GM18868 (cell line): ENCODE measurements at regions not wholly inside any gene's neighbourhood (a gene's known extent, or its start where the extent isn't known, plus 50 kb on each side); places are given as distances from the start of the nearest gene placed in this dataset.
"Not testable (repeated sequence)": the region's sequence is repeated elsewhere in the genome, so short reads cannot be mapped to it uniquely, and the experiment has no call there.

Experiments
- ATAC-seq: cut with Tn5 transposase; IDR thresholded peaks from one replicate; pipeline ENCODE4 v1.9.1; 2021; ENCODE audit warnings: mild to moderate bottlenecking, moderate library complexity; ENCODE audit not compliant: unreplicated experiment

DNA sequence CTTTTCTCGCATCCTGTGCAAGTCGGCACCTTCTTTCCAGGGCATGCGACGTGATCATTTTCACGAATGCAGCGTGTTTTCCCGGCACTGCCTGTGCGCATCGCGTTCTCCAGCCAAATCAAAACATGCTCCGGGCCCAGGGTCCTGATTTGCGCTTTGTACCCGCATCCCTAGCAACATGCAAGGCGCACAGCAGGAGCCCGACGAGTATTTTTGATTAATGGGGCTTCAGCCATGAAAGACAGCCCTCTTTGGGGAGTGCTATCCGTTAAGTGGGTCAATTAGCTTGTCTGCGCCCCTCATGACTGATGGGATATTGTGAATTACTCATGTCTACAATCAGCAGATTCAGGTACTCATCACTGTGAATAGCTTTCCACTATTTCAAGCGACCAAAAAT lies 243.3 kb upstream of the RNF32 start:
- ATAC-seq = no peak

GRCh38 chr7:156389116-156389692 lies 251.4 kb upstream of the RNF32 start:
- ATAC-seq = no peak

DNA sequence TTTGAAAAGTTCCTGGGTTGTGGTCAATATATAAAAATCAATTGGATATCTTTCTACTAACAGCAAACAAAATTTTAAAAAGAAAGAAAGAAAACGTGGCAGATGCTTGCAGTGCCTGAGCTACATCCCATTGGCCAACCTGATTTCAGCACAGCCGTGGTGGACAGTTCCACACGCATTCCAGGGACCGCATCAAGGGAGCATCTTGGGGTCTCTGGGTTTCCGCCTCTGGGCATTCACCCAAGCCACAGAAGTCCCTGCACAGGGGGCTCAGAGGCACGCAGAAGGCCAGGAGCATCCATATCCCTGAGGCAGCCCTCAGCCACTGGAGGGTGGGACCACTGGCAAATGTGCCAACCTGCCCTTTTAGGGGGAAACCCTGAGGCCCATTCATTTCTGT lies 254.5 kb upstream of the RNF32 start:
- no peak for ATAC-seq

GRCh38 chr7:156384706-156385105 lies 255.9 kb upstream of the RNF32 start:
- ATAC-seq = no peak

GRCh38 chr7:156383526-156383925 lies 257.0 kb upstream of the RNF32 start:
- no peak for ATAC-seq

- ATAC-seq = no peak
These were observed 260.3 kb upstream of the RNF32 start for GRCh38 chr7:156380261-156380660.

- no peak for ATAC-seq
These were observed 261.1 kb upstream of the RNF32 start for GRCh38 chr7:156379324-156380070.

DNA sequence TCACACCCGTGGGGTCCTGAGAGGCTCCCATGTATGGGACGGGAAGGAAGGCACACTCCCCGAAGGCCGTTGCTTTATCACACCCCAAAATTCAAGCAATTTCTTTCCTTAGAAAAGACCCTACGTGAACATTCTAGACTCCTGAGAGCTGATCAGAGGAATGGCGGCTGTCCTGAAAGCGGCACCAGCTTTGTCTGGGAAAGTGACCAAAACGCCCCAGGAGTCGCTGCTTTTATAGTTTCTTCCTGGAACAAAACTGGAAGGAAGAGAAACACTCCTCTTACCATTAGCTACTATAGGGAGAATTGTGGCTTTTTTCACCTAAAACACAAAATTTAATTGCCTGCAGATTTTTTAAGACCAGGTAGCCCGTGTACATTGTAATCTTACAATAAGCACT lies 261.8 kb upstream of the RNF32 start:
- no peak for ATAC-seq

- ATAC-seq = peak; percentile 56
These were observed 264.3 kb upstream of the RNF32 start for GRCh38 chr7:156376317-156376716.

GRCh38 chr7:156374335-156374734 lies 266.2 kb upstream of the RNF32 start:
- no peak for ATAC-seq

- not testable (repeated sequence) for ATAC-seq
These were observed 270.6 kb upstream of the RNF32 start for GRCh38 chr7:156369929-156370328.

- no peak for ATAC-seq
These were observed 272.3 kb upstream of the RNF32 start for GRCh38 chr7:156368053-156368843.

DNA sequence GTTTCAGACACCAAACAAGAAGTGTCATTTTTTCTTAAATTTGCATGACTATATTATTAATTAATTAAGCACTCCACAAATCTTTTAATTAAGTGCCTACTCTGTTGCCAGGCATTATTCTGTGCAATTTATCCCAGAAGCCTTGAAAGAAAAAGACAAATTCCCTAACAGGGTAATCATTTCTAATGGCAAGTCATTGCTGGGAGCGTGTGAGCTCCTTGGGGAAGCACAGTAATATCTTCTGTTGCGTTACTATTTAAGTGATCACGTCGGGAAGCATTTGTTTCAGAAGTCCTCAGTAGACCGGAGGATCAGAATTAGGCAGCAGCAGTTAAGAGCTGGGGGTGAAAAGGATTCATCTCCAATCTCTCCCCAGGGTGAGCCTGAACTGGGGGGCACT lies 276.8 kb upstream of the RNF32 start:
- ATAC-seq = no peak

- ATAC-seq = no peak
These were observed 279.7 kb upstream of the RNF32 start for GRCh38 chr7:156360835-156361234.

GRCh38 chr7:156356551-156356950 lies 284.0 kb upstream of the RNF32 start:
- no peak for ATAC-seq

DNA sequence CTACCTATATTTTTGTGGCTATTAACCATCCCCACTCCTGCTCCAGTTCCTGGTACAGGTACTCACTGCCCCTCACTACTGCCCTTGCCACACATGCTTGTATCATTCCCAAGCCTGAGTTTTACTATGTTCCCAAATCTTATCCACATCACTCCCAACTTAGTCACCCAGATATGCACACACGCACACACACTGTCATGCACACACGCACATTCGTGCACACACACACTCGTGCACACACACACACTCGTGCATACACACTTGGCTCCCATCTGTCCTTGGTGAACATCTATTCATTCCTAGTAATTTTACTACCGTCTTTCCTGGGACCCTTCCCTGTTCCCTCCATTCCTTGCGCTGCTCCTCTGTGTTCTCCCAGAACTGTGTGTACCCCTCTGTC lies 287.2 kb upstream of the RNF32 start:
- ATAC-seq = no peak

DNA sequence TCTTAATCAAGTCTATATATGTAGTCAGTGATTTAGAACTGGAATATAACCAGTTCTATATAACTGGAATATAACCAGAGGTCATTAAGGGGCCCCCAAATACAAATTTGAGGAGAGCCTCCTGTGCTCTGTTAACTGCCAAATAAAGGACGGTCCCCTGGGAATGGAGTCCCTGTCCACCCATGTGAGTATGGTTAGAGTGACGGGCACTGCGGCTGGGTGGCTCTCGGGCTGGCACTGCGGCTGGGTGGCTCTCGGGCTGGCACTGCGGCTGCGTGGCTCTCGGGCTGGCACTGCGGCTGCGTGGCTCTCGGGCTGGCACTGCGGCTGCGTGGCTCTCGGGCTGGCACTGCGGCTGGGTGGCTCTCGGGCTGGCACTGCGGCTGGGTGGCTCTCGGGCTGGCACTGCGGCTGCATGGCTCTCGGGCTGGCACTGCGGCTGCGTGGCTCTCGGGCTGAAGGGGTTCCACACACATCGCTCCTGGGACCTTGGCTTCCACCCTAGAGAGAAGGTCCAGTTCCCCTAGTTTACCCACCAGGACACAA lies 292.8 kb upstream of the RNF32 start:
- not testable (repeated sequence) for ATAC-seq

DNA sequence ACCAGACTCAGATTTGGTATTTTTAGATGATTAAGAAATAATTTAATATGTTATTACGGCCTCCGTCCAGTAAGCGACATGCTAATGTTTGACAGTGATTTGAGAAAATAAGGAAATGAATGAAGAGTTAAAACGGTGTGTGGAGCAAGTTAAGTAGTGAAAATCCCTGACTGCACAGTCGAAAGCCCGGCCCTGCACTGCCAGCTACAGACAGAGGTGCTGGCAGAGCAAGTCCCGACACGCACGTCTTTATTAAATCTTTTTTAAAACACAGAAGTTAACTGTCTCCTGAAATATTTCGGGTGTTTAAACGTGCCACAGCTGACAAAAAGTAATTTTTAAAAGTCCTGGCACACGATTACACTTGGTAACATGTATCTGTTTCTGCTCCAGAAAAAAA lies 293.4 kb upstream of the RNF32 start:
- ATAC-seq = no peak

DNA sequence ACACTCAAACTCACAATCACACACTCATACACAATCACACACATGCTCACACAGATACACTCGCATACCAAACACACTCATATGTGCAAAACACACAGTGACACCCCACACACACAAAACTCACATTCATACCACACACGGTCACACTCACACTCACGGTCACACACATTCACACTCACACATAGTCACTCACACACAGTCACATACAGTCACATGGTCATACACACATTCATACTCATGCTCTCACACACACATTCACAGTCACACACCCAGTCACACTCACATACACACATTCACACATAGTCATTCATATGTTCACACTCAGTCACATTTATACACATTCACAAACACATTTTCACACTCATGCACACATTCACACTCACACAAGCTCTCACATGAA lies 296.0 kb upstream of the RNF32 start:
- ATAC-seq = no peak

GRCh38 chr7:156334636-156335035 lies 305.9 kb upstream of the RNF32 start:
- ATAC-seq = no peak

DNA sequence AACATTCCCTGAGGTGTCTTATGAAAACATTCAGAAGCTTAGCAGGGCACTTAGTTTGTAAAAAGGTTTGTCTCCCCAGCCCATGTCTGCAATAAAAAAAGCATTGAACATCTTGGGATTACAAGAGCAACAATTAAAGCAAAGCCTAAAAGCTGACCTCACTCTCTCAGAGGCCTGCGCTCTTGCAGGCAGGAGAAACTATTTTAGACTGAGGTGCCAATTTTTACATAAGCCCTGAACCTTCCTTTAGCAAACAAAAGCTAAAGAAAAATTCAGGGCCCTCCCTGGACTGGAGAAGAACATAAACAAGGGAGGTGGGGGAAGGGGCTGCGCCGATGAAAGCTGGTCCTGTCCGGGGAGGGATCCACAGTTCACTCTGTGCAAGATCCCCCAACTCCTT lies 312.7 kb upstream of the RNF32 start:
- ATAC-seq = no peak

DNA sequence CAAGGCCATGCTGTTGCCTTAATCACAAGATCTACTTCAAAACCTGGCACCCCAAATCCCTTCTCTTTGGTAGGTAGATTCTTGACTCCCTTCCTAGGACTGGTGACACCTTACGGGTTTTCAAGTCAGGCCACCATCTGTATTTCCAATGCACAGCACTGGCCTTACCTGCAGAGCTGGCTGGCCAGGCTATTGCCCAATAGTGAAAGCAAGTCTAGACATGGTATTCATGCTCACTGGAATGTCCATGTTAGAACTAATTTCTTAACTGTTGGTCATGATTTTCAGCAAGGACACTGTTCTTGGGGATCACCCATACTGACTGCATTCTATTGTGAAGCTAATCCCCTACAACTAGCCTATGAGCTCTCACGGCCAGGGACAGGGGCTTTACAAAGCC lies 313.1 kb upstream of the RNF32 start:
- ATAC-seq = no peak
